Left lung (tissue), 4 donors: ENCODE measurements at regions not wholly inside any gene's neighbourhood (a gene's known extent, or its start where the extent isn't known, plus 50 kb on each side); places are given as distances from the start of the nearest gene placed in this dataset.
"Not testable (repeated sequence)": the region's sequence is repeated elsewhere in the genome, so short reads cannot be mapped to it uniquely, and the experiment has no call there.

ENCODE experiments used
- ATAC-seq: fragments of 200-7000 bp; cut with Tn5 transposase; one replicate; pipeline ENCODE4 v1.9.1; 2020; ENCODE audit warnings: moderate library complexity
- DNase-seq, 4 donors: peaks; one replicate each; pipeline ENCODE4 v3.0.0-alpha.2; 2013 to 2020
- H3K27ac ChIP-seq, 2 donors: fragments of 200-600 bp; sonication (generic) in 1 of 2; one replicate each; pipeline versions ENCODE4 v1.5.0 to v1.8.0; 2020 to 2021
- H3K27me3 ChIP-seq, 2 donors: fragments of 200-600 bp; sonication (generic) in 1 of 2; one replicate each; pipeline versions ENCODE4 v1.5.0 to v1.8.0; 2020 to 2021
- H3K36me3 ChIP-seq, 2 donors: fragments of 200-600 bp; sonication (generic) in 1 of 2; one replicate each; pipeline versions ENCODE4 v1.5.0 to v1.8.0; 2020 to 2021
- H3K4me1 ChIP-seq, 2 donors: fragments of 200-600 bp; one replicate each; pipeline ENCODE4 v1.8.0; 2021
- H3K4me3 ChIP-seq, 2 donors: fragments of 200-600 bp; sonication (generic) in 1 of 2; one replicate each; pipeline versions ENCODE4 v1.5.0 to v1.8.0; 2020 to 2021; ENCODE audit warnings: mild to moderate bottlenecking in 1 of 2
- H3K9me3 ChIP-seq, 2 donors: fragments of 200-600 bp; sonication (generic) in 1 of 2; one replicate each; pipeline versions ENCODE4 v1.5.0 to v1.8.0; 2020 to 2021
- intact Hi-C, 2 donors: fragments of 100-400 bp; cut with DNase I; formaldehyde crosslinking; loops; one replicate each; pipeline versions ENCODE4 v1.11.2 to v1.14.2; 2022
- TF ChIP-seq, protein P1 (sequence below), 2 donors: fragments of 200-600 bp; sonication (generic) in 1 of 2; IDR thresholded peaks; one replicate each; pipeline versions ENCODE4 v1.5.0 to v1.8.0; 2021; ENCODE audit warnings: antibody characterized with exemption in 2 of 2
- donor health status: DM: no; HTN: yes; CAD: no.
- donor health status: DM: no; HTN: no; CAD: no.

DNA sequence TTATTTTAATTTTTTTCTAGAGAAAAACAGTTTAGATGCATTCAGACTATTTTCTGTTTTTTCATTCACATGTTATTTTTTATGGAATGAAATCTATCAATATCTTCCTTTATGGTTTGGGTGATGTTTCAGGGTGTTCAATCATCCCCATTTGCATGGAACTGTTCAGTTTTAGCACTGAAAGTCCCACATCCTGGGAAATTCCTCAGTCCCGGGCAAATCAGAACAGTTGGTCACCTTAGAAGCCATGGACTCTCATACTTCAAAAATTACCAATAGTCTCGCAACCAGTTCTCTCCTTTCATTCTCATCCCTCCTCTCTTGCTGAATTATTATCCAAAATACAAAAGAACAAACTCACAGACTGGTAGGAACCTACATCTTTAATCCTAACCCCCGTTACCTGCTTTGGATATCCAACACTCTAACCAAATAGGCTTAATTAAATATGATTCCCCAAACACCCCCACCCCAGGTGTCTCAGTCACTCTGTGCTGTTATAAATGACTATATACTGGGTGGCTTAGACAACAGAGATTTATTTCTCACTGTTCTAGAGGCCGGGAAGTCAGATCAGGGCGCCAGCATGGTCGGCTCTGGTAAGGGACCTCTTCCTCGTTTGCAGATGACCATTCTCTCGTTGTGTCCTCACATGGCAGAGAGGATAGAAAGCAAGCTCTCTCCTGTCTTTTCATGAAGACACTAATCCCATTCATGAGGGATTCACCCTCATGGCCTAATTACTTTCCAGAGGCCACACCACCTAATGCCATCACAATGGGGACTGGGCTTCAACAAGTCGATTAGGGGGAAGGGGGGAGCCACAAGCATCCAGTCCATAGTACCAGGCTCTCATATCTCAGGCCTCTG, 57.7 kb upstream of the SLC1A4 start:
- no peaks in the 10 kb centered on the region for H3K36me3 ChIP-seq
- TF ChIP-seq, protein P1, sequence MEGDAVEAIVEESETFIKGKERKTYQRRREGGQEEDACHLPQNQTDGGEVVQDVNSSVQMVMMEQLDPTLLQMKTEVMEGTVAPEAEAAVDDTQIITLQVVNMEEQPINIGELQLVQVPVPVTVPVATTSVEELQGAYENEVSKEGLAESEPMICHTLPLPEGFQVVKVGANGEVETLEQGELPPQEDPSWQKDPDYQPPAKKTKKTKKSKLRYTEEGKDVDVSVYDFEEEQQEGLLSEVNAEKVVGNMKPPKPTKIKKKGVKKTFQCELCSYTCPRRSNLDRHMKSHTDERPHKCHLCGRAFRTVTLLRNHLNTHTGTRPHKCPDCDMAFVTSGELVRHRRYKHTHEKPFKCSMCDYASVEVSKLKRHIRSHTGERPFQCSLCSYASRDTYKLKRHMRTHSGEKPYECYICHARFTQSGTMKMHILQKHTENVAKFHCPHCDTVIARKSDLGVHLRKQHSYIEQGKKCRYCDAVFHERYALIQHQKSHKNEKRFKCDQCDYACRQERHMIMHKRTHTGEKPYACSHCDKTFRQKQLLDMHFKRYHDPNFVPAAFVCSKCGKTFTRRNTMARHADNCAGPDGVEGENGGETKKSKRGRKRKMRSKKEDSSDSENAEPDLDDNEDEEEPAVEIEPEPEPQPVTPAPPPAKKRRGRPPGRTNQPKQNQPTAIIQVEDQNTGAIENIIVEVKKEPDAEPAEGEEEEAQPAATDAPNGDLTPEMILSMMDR (IDR thresholded peaks at IDR 0.05): no peak
- peaks cover 0 to 10% of the 10 kb centered on the region in 2 donors for H3K4me1 ChIP-seq
- H3K27ac ChIP-seq: no peak overlapping the region
- intact Hi-C loops: no loop called here
- H3K9me3 ChIP-seq: peaks cover 0 to 2% of the 10 kb centered on the region in 2 donors
- H3K4me3 ChIP-seq: no peak overlapping the region
- no peak for ATAC-seq
- no peaks in the 10 kb centered on the region for H3K27me3 ChIP-seq
- no peak for DNase-seq

- no peak overlapping the region for H3K27ac ChIP-seq
- no peak overlapping the region for H3K4me3 ChIP-seq
- no peaks in the 10 kb centered on the region for H3K36me3 ChIP-seq
- ATAC-seq (no peak), DNase-seq (no peak)
- intact Hi-C loops: no loop called here
- peaks cover 0 to 2% of the 10 kb centered on the region in 2 donors for H3K9me3 ChIP-seq
- TF ChIP-seq, protein P1 (IDR thresholded peaks at IDR 0.05): no peak
- H3K4me1 ChIP-seq: peaks cover 0 to 10% of the 10 kb centered on the region in 2 donors
- no peaks in the 10 kb centered on the region for H3K27me3 ChIP-seq
Observed at GRCh38 chr2:64932116-64932370, 57.2 kb upstream of the SLC1A4 start.

DNA sequence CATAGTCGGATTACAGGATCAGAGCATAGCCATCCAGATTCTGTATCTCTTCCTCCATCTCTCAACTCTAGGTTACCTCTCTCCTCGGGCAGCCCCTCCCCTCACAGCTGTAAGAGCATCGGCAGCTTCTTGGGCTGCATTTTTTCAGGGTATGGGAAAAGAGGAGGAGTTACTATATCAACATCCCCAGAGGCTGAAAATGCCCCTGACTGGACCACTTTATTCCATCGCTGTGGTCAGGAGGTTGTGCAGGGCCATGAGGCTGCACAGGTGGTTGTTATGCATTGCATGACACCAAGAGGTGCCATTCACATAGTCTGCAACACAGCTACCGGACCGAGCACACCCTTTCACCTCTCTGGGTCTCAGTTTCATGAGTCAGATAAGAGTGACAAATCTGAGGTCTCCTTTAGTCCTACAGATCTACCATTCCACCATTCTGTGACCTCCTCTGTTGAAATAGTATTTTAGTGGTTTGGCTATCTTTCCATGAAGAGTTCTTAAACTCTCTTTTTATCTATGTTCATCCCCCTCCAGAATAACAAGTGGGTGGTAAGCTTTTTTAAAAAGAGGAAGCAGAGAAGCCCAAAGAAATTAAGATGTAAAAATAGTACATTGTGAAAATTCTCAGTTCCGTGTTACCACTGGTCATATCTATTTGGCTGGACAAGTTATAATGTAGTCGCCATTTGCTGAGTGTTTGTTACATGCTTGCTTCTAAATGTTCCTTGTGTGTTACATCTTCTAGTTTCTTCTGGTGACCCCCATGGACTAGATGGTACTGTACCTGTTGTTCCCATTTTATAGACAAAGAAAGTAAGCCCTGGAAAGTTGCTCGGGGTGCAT, 56.6 kb upstream of the SLC1A4 start:
- no peak for DNase-seq
- no peak overlapping the region for H3K4me3 ChIP-seq
- no peak overlapping the region for H3K27ac ChIP-seq
- H3K9me3 ChIP-seq: peaks cover 0 to 2% of the 10 kb centered on the region in 2 donors
- ATAC-seq: no peak
- H3K27me3 ChIP-seq: no peaks in the 10 kb centered on the region
- H3K36me3 ChIP-seq: no peaks in the 10 kb centered on the region
- intact Hi-C loops: no loop called here
- TF ChIP-seq, protein P1 (IDR thresholded peaks at IDR 0.05): no peak
- H3K4me1 ChIP-seq: peaks cover 0 to 14% of the 10 kb centered on the region in 2 donors

GRCh38 chr2:64934530-64934929, 54.7 kb upstream of the SLC1A4 start:
- Histone ChIP-seq H3K9me3 (peaks cover 0 to 2% of the 10 kb centered on the region in 2 donors), H3K27me3 (no peaks in the 10 kb centered on the region), H3K36me3 (no peaks in the 10 kb centered on the region), H3K4me1 (peaks cover 0 to 28% of the 10 kb centered on the region in 2 donors), H3K4me3 (no peak overlapping the region), H3K27ac (no peak overlapping the region)
- intact Hi-C loops: no loop called here
- TF ChIP-seq, protein P1 (IDR thresholded peaks at IDR 0.05): no peak
- ATAC-seq (no peak), DNase-seq (no peak)

- no peak for ATAC-seq
- no peaks in the 10 kb centered on the region for H3K36me3 ChIP-seq
- no peak overlapping the region for H3K27ac ChIP-seq
- peaks cover 0 to 30% of the 10 kb centered on the region in 2 donors for H3K4me1 ChIP-seq
- no peaks in the 10 kb centered on the region for H3K27me3 ChIP-seq
- H3K9me3 ChIP-seq: peaks cover 0 to 2% of the 10 kb centered on the region in 2 donors
- TF ChIP-seq, protein P1 (IDR thresholded peaks at IDR 0.05): no peak
- intact Hi-C loops: no loop called here
- H3K4me3 ChIP-seq: no peak overlapping the region
- no peak for DNase-seq
Observed at GRCh38 chr2:64936809-64937208, 52.4 kb upstream of the SLC1A4 start.

GRCh38 chr2:64937314-64937686, 51.9 kb upstream of the SLC1A4 start:
- H3K27ac ChIP-seq, H3K9me3 ChIP-seq, ATAC-seq, H3K36me3 ChIP-seq, DNase-seq, intact Hi-C loops, H3K27me3 ChIP-seq, H3K4me3 ChIP-seq: not testable (repeated sequence)
- H3K4me1 ChIP-seq: peaks cover 0 to 30% of the 10 kb centered on the region in 2 donors
